Heart right ventricle (tissue), 16 donors: ENCODE measurements at regions not wholly inside any gene's neighbourhood (a gene's known extent, or its start where the extent isn't known, plus 50 kb on each side); places are given as distances from the start of the nearest gene placed in this dataset.
"Not testable (repeated sequence)": the region's sequence is repeated elsewhere in the genome, so short reads cannot be mapped to it uniquely, and the experiment has no call there.

Experiments
- ATAC-seq, 8 donors: fragments of 200-7000 bp; cut with Tn5 transposase; one replicate each; pipeline ENCODE4 v1.9.1; 2020; ENCODE audit warnings: mild to moderate bottlenecking in 8 of 8, moderate library complexity in 8 of 8, moderate number of reproducible peaks in 1 of 8
- DNase-seq, 2 donors: peaks; one replicate each; pipeline ENCODE4 v3.0.0-alpha.2; 2020
- H3K27ac ChIP-seq, 10 donors: fragments of 200-600 bp; sonication (generic) in 2 of 10; one replicate each; pipeline versions ENCODE4 v1.5.0 to v1.8.0; 2020 to 2022; ENCODE audit warnings: mild to moderate bottlenecking in 3 of 10
- H3K27me3 ChIP-seq, 7 donors: fragments of 200-600 bp; one replicate each; pipeline ENCODE4 v1.8.0; 2021 to 2022; ENCODE audit warnings: mild to moderate bottlenecking in 2 of 7
- H3K36me3 ChIP-seq, 9 donors: fragments of 200-600 bp; sonication (generic) in 1 of 9; one replicate each; pipeline versions ENCODE4 v1.5.0 to v1.8.0; 2020 to 2022; ENCODE audit warnings: mild to moderate bottlenecking in 2 of 9
- H3K4me1 ChIP-seq, 9 donors: fragments of 200-600 bp; sonication (generic) in 1 of 9; one replicate each; pipeline versions ENCODE4 v1.5.0 to v1.8.0; 2020 to 2022; ENCODE audit warnings: mild to moderate bottlenecking in 4 of 9
- H3K4me3 ChIP-seq, 10 donors: fragments of 200-600 bp; sonication (generic) in 2 of 10; one replicate each; pipeline versions ENCODE4 v1.5.0 to v1.8.0; 2020 to 2022; ENCODE audit warnings: mild to moderate bottlenecking in 7 of 10, moderate library complexity in 2 of 10
- H3K9me3 ChIP-seq, 11 donors: fragments of 200-600 bp in 10 of 11; sonication (generic) in 2 of 11; one replicate each; pipeline versions ENCODE4 v1.5.0 to v1.8.0; 2013 to 2022; ENCODE audit warnings: mild to moderate bottlenecking in 2 of 11, control low read depth in 1 of 11, moderate library complexity in 1 of 11
- WGBS, 2 donors: extraction: QIAGEN DNeasy Blood & Tissue Kit; methylation state at CpG; one replicate each; pipeline ENCODE4 v1.1.7; 2013; ENCODE audit warnings: inconsistent platforms in 1 of 2; 5-methylcytosine and 5-hydroxymethylcytosine counted together
- intact Hi-C, 10 donors: fragments of 100-400 bp; cut with DNase I; formaldehyde crosslinking; loops; one replicate each; pipeline versions ENCODE4 v1.11.1 to v1.14.2; 2022
- TF ChIP-seq, protein P1 (sequence below), 9 donors: fragments of 200-600 bp; sonication (generic) in 2 of 9; IDR thresholded peaks; one replicate each; pipeline versions ENCODE4 v1.5.0 to v1.8.0; 2021 to 2022; ENCODE audit warnings: antibody characterized with exemption in 9 of 9, mild to moderate bottlenecking in 5 of 9, moderate library complexity in 1 of 9
- donor health status: Arrhythmogenic right ventricular cardiomyopathy.
- donor health status: ischemic (EF 13 %, LVEDD 7.1; RV severe dilation, severe dysfunction).
- donor health status: healthy with polysubstance abuse.
- donor health status: DM: no; HTN: yes; CAD: no.
- donor health status: DM: no; HTN: no; CAD: no.
- donor health status: ischemic (EF 25% LVEDD 6.9; RV normal size, moderate dysfunction).
- donor health status: ischemic (EF 25% LVEDD 5.7; RV mildly dilated, moderate dysfunction).
- donor health status: healthy.
- donor health status: DM: yes; HTN: yes; CAD: no.
- donor health status: Ischemic cardiomyopathy.
- donor health status: ischemic (EF 35%, LVEDD 5.7; RV mildly dilated, moderate dysfunction).
- donor health status: nonischemic (EF 11% LVEDD 7.7; RV severe dilation, severe dysfunction).
- donor health status: DM: yes; HTN: yes; CAD: no.
- donor health status: PGD.
- donor health status: ischemic (EF 29% LVEDD 5.4; RV normal size, mild dysfunction).
- donor health status: nonischemic (EF 23%, LVEDD 6.1; RV moderate dilation, normal function).

DNA sequence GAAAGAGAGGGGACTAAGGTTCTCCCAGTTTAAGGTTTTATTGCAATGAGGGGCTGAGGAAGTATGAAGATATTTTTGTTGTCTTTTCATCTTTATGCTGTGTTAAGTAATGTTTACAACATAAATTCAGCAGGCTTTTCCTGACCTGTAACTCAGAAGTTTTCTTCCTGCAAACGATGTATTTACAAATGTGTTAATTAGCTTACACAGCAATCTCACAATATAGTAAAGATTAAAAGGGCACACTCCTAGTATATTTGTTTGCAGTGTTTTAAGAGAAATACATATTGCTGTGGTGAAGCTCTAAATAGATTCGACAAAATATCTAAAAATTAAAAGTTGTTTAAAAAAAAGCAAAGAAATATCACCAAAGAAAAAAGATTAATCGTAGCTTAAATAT, 55.7 kb downstream of the OR11H12 start:
- H3K27ac ChIP-seq: no peak overlapping the region
- no peak for DNase-seq
- intact Hi-C loops: no loop called here
- peaks cover 0 to 11% (median 0%) of the 10 kb centered on the region in 11 donors for H3K9me3 ChIP-seq
- no peak for ATAC-seq
- H3K36me3 ChIP-seq: no peaks in the 10 kb centered on the region
- WGBS, 2 donors: 57 to 60% methylated on average over 3 of the region's 3 CpGs
- no peak overlapping the region for H3K4me3 ChIP-seq
- H3K4me1 ChIP-seq: no peaks in the 10 kb centered on the region
- TF ChIP-seq, protein P1, sequence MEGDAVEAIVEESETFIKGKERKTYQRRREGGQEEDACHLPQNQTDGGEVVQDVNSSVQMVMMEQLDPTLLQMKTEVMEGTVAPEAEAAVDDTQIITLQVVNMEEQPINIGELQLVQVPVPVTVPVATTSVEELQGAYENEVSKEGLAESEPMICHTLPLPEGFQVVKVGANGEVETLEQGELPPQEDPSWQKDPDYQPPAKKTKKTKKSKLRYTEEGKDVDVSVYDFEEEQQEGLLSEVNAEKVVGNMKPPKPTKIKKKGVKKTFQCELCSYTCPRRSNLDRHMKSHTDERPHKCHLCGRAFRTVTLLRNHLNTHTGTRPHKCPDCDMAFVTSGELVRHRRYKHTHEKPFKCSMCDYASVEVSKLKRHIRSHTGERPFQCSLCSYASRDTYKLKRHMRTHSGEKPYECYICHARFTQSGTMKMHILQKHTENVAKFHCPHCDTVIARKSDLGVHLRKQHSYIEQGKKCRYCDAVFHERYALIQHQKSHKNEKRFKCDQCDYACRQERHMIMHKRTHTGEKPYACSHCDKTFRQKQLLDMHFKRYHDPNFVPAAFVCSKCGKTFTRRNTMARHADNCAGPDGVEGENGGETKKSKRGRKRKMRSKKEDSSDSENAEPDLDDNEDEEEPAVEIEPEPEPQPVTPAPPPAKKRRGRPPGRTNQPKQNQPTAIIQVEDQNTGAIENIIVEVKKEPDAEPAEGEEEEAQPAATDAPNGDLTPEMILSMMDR (IDR thresholded peaks at IDR 0.05): no peak
- H3K27me3 ChIP-seq: peaks cover 0 to 12% (median 0%) of the 10 kb centered on the region in 7 donors

GRCh38 chr14:18659892-18660584, 59.1 kb downstream of the OR11H12 start:
- intact Hi-C loops, H3K36me3 ChIP-seq, H3K4me1 ChIP-seq, H3K27ac ChIP-seq, DNase-seq, H3K4me3 ChIP-seq: not testable (repeated sequence)
- Histone ChIP-seq H3K9me3 (peaks cover 0 to 11% (median 0%) of the 10 kb centered on the region in 11 donors), H3K27me3 (peaks cover 0 to 12% (median 0%) of the 10 kb centered on the region in 7 donors)
- peak in 1 of 8 donors; percentile 20 for ATAC-seq
- WGBS, 2 donors: 65 to 67% methylated on average over 11 of the region's 11 CpGs

- DNase-seq: no peak
- Histone ChIP-seq H3K27me3 (peaks cover 0 to 12% (median 0%) of the 10 kb centered on the region in 7 donors), H3K27ac (no peak overlapping the region), H3K9me3 (peaks cover 0 to 11% (median 0%) of the 10 kb centered on the region in 11 donors), H3K4me1 (no peaks in the 10 kb centered on the region), H3K36me3 (no peaks in the 10 kb centered on the region), H3K4me3 (no peak overlapping the region)
- TF ChIP-seq, protein P1 (IDR thresholded peaks at IDR 0.05): no peak
- intact Hi-C loops: no loop called here
- no peak for ATAC-seq
- 68 to 72% methylated on average over 8 of the region's 8 CpGs for WGBS, 2 donors
Observed at GRCh38 chr14:18660585-18660922, 59.6 kb downstream of the OR11H12 start.

DNA sequence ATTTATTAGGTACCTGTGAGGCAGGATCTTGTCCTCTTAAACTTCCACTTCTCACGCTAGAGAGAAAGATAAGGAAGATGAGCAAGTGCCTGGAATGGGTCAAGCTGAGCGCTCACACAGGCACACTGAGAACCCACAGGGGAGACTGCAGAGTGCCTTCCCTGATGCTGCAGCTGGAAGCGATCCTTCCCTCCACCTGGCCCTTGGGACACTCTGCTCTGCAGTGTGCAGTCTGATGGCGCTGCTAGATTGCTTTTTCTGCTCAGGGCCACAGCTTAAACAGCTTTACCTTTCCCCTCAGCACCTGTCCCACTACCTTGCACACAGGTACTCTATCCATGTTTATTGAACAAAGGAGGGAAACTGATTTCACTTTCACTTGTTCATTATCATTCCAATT, 66.9 kb downstream of the OR11H12 start:
- 56 to 61% methylated on average over 4 of the region's 4 CpGs for WGBS, 2 donors
- intact Hi-C loops, H3K27me3 ChIP-seq, DNase-seq, ATAC-seq, H3K4me3 ChIP-seq, H3K9me3 ChIP-seq, H3K27ac ChIP-seq, H3K36me3 ChIP-seq, H3K4me1 ChIP-seq: not testable (repeated sequence)

DNA sequence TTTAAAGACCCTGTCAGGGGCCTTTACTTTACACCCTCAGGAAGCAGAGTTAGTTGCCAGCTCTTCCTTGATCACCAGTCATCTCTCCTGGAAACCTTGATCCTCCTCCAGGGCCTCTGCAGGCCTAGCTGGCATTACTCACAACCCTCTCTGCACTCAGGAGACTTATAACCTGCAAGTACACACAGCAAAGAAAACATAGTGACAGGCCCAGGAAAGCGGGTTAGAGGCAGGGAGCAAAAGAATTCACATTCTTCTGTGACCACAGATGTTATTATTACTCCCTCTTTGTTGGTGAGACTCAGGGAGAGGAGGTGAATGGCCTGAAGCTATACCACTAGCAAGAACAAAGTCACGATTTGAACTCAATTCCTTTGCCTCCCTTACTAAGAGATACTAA, 87.4 kb downstream of the OR11H12 start:
- ATAC-seq: no peak
- intact Hi-C loops: no loop called here
- no peaks in the 10 kb centered on the region for H3K4me1 ChIP-seq
- H3K4me3 ChIP-seq: no peak overlapping the region
- H3K36me3 ChIP-seq: no peaks in the 10 kb centered on the region
- H3K27me3 ChIP-seq: no peaks in the 10 kb centered on the region
- no peak overlapping the region for H3K27ac ChIP-seq
- no peak for DNase-seq
- H3K9me3 ChIP-seq: peaks cover 0 to 6% (median 0%) of the 10 kb centered on the region in 11 donors
- 22% methylated on average over 2 of the region's 2 CpGs for WGBS, 2 donors
- TF ChIP-seq, protein P1 (IDR thresholded peaks at IDR 0.05): no peak
